ENCODE measurements at regions not wholly inside any gene's neighbourhood (a gene's known extent, or its start where the extent isn't known, plus 50 kb on each side); places are given as distances from the start of the nearest gene placed in this dataset.

GRCh38 chr10:57894361-57894760 lies 373.3 kb downstream of the IPMK start:
- Histone ChIP-seq H4K20me1 (ENCODE audit: insufficient read depth) (no peaks in the 10 kb centered on the region), H3K9me2 (no peaks in the 10 kb centered on the region), H3K27ac (ENCODE audit: low read depth in 2 of 2, low read length in 1 of 2) (no peak overlapping the region), H3K27me3 (ENCODE audit: insufficient read depth) (no peaks in the 10 kb centered on the region; the same call in 1 of the 2 replicates), H3K4me3 (ENCODE audit: low read depth in 2 of 2, low read length in 1 of 2) (no peak overlapping the region), H3F3A (replicated peaks; ENCODE audit: insufficient read depth) (no peaks in the 10 kb centered on the region), H3K9ac (no peak overlapping the region), H3K79me2 (ENCODE audit: insufficient read depth) (no peaks in the 10 kb centered on the region), H3K9me3 (no peaks in the 10 kb centered on the region), H3K36me3 (replicated peaks in 1 of 2; ENCODE audit: control insufficient read depth in 1 of 2, insufficient read depth in 2 of 2, low read length in 1 of 2) (no peaks in the 10 kb centered on the region), H3K4me2 (no peak overlapping the region), H3K4me1 (ENCODE audit: control insufficient read depth in 1 of 2, insufficient read depth in 2 of 2, low read depth in 1 of 2, low read length in 1 of 2) (no peaks in the 10 kb centered on the region), H2AFZ (ENCODE audit: low read depth) (no peak overlapping the region)
- DNase-seq: no peak
- ChIA-PET CTCF (no interaction called here), POLR2A (no interaction called here)
- TF ChIP-seq TAF1 (IDR thresholded peaks at IDR 0.05; ENCODE audit: borderline replicate concordance, low read depth, low read length) (no peak), RXRA (IDR thresholded peaks at IDR 0.05; ENCODE audit: borderline replicate concordance, low read depth) (no peak), MAX (IDR thresholded peaks at IDR 0.05; ENCODE audit: low read depth) (no peak), TCF12 (IDR thresholded peaks at IDR 0.05) (no peak), RFX5 (IDR thresholded peaks at IDR 0.05; ENCODE audit: low read length) (no peak), FOSL2 (IDR thresholded peaks at IDR 0.05; ENCODE audit: borderline replicate concordance, low read depth) (no peak), ZBTB33 (IDR thresholded peaks at IDR 0.05; ENCODE audit: borderline replicate concordance, low read depth) (no peak), NRF1 (IDR thresholded peaks at IDR 0.05; ENCODE audit: low read depth, low read length) (no peak), CTCF (IDR thresholded peaks at IDR 0.05) (no peak), SIN3A (IDR thresholded peaks at IDR 0.05; ENCODE audit: borderline replicate concordance, low read depth, low read length) (no peak), EZH2phosphoT487 (IDR thresholded peaks at IDR 0.05; ENCODE audit: borderline replicate concordance, low read depth) (no peak), CHD2 (IDR thresholded peaks at IDR 0.05; ENCODE audit: low read length, partially characterized antibody) (no peak), YY1 (IDR thresholded peaks at IDR 0.05; ENCODE audit: low read depth) (no peak), GABPA (IDR thresholded peaks at IDR 0.05; ENCODE audit: low read depth) (no peak), IRF3 (IDR thresholded peaks at IDR 0.05; ENCODE audit: low read depth, low read length) (no peak), FOXM1 (IDR thresholded peaks at IDR 0.05; ENCODE audit: low read depth) (no peak), MEF2A (IDR thresholded peaks at IDR 0.05; ENCODE audit: borderline replicate concordance, low read depth) (no peak), RCOR1 (IDR thresholded peaks at IDR 0.05; ENCODE audit: low read length) (no peak), SMC3 (IDR thresholded peaks at IDR 0.05; ENCODE audit: low read depth, low read length) (no peak), ELF1 (IDR thresholded peaks at IDR 0.05) (no peak)
